Inflammatory macrophage (primary cell): ENCODE measurements at regions not wholly inside any gene's neighbourhood (a gene's known extent, or its start where the extent isn't known, plus 50 kb on each side); places are given as distances from the start of the nearest gene placed in this dataset.

Experiments
- DNase-seq, 2 donors: peaks; one replicate each; pipeline ENCODE4 v3.0.0-alpha.2; 2020 to 2022

DNA sequence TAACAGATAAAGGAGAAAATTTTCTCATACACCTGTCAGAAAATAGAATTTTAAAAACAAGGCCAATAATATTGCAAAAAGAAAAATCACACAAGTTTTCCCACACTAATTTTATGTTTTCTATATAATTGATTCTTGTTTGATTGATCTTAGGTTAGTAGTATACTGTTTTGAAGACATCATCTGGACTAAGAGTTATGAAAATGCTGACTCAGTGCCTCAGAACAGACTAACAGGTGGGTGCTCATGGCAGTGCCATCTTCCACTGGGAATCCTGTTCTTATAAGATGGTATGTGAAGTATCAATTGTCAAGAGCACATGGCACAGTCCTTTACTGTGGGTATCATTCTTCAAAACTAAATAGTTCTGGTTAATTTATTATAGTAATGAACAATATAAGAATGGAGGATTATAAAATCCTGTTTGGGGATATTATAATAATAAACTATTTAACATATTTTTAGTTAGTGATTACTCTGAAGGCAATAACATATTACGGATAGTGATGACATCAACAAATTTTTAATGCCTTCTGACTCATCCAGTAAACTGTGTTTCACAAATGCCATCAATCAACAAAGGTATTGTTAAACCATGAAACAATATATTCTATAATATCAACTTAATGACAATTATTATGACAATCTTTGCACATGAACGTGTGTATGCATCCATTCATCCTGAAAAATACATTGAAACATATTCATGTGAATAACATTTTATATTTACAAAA lies 384.6 kb upstream of the KHDRBS2 start:
- no peak for DNase-seq

DNA sequence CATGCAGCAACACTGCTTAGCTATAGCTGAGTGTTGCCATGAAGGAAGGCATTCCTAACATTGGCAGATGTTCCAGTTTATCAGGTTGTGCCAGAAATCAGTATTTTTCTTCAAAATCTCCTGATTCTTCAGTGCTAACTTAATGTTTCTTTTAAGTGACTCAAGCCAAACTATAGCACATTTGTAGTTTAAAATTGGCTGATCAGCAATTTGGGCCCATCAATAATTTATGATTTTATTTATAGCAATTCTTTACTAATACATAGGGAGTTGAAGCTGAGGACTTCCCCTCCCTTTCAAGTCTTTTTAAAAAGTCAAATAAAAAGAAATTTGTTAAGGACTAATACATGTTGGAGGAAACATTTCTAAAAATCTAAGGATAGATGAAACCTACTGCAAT lies 383.8 kb upstream of the KHDRBS2 start:
- no peak for DNase-seq

- peak in 1 of 2 donors; percentile 6 for DNase-seq
These were observed 366.8 kb upstream of the KHDRBS2 start for GRCh38 chr6:62652692-62653328.

GRCh38 chr6:62645274-62645673 lies 359.2 kb upstream of the KHDRBS2 start:
- no peak for DNase-seq

DNA sequence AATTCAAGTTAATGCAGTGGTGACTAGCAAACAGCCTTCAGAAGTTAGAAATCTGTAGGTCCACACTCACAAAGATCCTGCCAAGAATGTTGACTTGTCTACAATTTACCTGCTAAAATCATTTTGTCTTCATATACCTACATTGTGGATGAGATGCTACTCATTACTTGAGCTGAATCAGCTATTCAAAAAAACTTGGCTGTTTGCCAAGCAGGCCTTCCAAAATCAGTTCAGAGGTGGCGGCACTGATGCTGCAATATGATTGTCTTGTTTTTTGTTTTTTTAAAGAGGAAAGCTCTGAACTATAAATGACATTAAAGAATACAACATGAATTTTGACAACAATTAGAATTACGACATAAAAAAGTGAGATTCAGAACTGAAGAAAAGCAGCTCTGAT lies 354.7 kb upstream of the KHDRBS2 start:
- DNase-seq, result no peak

GRCh38 chr6:62626661-62627060 lies 340.6 kb upstream of the KHDRBS2 start:
- no peak for DNase-seq

GRCh38 chr6:62623846-62624532 lies 338.0 kb upstream of the KHDRBS2 start:
- no peak for DNase-seq

GRCh38 chr6:62615366-62616015 lies 329.5 kb upstream of the KHDRBS2 start:
- DNase-seq, result no peak

- no peak for DNase-seq
These were observed 328.4 kb upstream of the KHDRBS2 start for GRCh38 chr6:62614442-62614841.

DNA sequence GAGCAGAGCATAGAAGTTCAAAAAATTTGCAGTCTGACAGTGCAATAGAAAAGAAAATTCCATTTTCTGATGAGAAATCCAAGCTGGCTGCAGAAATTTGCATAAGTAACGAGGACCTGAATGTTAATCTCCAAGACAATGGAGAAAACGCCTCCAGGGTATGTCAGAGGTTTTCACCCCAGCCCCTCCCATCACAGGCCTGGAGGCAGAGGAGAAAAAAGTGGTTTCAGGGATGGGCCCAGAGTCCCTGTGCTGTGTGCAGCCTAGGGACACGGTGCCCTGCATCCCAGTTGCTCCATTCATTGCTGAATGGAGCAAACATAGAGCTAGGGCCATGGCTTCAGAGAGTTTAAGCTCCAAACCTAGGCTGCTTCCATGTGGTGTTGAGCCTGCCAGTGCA lies 327.9 kb upstream of the KHDRBS2 start:
- DNase-seq, result no peak

GRCh38 chr6:62612471-62612870 lies 326.4 kb upstream of the KHDRBS2 start:
- no peak for DNase-seq

GRCh38 chr6:62570372-62570771 lies 284.3 kb upstream of the KHDRBS2 start:
- DNase-seq, result no peak

DNA sequence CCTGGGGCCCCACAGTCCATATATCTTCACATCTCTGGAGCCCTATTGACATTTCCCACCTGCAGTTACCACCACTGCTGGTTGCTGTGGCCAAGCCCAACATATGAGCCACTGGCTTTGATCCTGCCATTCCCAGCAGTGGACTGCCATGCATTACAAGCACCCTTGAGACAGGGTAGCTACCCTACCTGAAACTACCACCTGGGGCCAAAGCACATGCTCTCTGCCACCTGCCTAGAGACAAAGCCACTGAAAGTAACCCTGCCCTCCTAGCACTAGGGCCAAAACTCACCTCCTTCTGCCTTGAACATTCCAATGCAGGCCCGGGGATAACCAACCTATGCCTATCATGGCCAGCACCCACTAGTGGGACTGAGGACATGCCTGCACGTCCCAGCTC lies 255.5 kb upstream of the KHDRBS2 start:
- DNase-seq, result no peak

DNA sequence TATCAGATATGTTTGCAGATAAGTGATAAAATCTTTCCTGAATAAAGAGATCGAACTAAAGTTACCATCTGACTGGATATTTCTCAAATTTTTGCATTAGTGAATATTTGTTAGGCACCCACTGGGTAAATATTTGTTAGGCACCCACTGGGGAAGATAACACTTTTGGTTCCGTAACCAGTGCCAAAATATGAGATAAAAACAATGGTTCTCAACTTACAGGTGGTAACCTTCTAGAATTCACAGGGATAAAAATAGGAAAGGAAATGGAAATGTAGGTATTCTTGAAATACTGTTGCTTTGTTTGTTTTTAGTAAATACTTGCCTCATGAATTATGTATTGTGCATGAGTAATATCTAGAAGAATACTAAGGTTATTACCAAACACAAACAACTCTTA lies 245.0 kb upstream of the KHDRBS2 start:
- no peak for DNase-seq

GRCh38 chr6:62528894-62529526 lies 243.0 kb upstream of the KHDRBS2 start:
- DNase-seq, result no peak

DNA sequence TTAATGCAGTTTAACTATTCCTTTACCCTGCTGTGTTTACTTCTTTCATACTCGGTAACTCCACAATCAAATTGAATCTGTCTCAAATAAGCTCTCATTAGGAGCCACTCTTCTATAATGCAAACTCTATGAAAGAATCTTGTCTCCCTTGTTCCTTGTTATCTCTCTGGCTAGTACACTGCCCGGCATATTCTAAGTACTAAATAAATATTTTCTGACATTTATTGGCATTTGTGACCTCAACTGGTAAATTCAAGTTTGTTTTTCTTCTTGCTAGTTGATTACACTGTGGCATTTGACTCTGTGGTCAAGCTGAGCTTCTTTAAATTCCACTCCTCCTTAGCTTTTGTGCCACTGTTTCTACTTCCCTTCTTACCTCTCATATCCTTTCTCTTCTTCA lies 237.6 kb upstream of the KHDRBS2 start:
- no peak for DNase-seq

GRCh38 chr6:62519574-62519973 lies 233.5 kb upstream of the KHDRBS2 start:
- DNase-seq, result no peak

GRCh38 chr6:62516291-62517141 lies 230.5 kb upstream of the KHDRBS2 start:
- DNase-seq, result no peak

- DNase-seq, result no peak
These were observed 206.3 kb upstream of the KHDRBS2 start for GRCh38 chr6:62492192-62492822.

DNA sequence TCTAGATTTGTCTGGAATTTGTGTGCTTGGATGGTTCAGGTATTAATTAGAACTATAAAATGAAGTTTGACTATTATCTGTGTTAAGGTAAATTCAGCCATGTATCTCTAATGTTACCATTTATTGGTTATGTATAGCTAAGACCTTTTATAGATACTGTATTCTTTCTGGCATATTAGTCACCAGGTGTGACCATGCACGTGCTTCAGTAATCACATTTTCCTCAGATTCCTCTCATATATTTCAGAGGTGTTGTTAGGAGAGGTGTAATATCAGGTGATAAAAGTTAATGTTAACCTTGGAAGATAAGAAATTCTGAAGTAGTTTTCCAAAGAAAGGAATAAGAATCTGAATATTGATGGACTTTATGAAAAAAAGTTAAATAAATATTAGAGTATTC lies 194.5 kb upstream of the KHDRBS2 start:
- DNase-seq, result no peak

GRCh38 chr6:62479697-62480220 lies 193.7 kb upstream of the KHDRBS2 start:
- no peak for DNase-seq
